Frontal cortex (tissue), 3 donors: ENCODE measurements at regions not wholly inside any gene's neighbourhood (a gene's known extent, or its start where the extent isn't known, plus 50 kb on each side); places are given as distances from the start of the nearest gene placed in this dataset.

Source experiments
- DNase-seq, 2 donors: peaks; one replicate each; pipeline ENCODE4 v3.0.0; 2012; ENCODE audit warnings: low spot score in 2 of 2
- FAIRE-seq: peaks from 2 replicates; lab custom pipeline; 2012; peaks lifted over from hg19 to GRCh38; lab: Jason Lieb, UNC
- donor health status: control.
- donor health status: control.
- donor health status: control.

- FAIRE-seq = no peak
- DNase-seq = no peak
Measured at GRCh38 chr13:84025824-84026223, 143.6 kb upstream of the SLITRK1 start.

- DNase-seq = no peak
- no peak for FAIRE-seq
Measured at GRCh38 chr13:83996415-83996814, 114.1 kb upstream of the SLITRK1 start.

GRCh38 chr13:83995930-83996329, 113.7 kb upstream of the SLITRK1 start:
- FAIRE-seq = no peak
- no peak for DNase-seq

GRCh38 chr13:83992566-83993358, 110.5 kb upstream of the SLITRK1 start:
- DNase-seq (no peak), FAIRE-seq (no peak)

GRCh38 chr13:83987394-83987793, 105.1 kb upstream of the SLITRK1 start:
- DNase-seq (no peak), FAIRE-seq (no peak)

- FAIRE-seq (no peak), DNase-seq (no peak)
Measured at GRCh38 chr13:83984793-83985192, 102.5 kb upstream of the SLITRK1 start.

GRCh38 chr13:83980331-83980730, 98.1 kb upstream of the SLITRK1 start:
- DNase-seq (no peak), FAIRE-seq (no peak)

- no peak for DNase-seq
- no peak for FAIRE-seq
Measured at GRCh38 chr13:83975655-83976165, 93.4 kb upstream of the SLITRK1 start.

- no peak for FAIRE-seq
- DNase-seq = no peak
Measured at GRCh38 chr13:83958531-83958930, 76.3 kb upstream of the SLITRK1 start.

- FAIRE-seq = no peak
- no peak for DNase-seq
Measured at GRCh38 chr13:83955011-83955410, 72.7 kb upstream of the SLITRK1 start.

- FAIRE-seq (no peak), DNase-seq (no peak)
Measured at GRCh38 chr13:83953916-83954315, 71.6 kb upstream of the SLITRK1 start.

GRCh38 chr13:83950293-83950692, 68.0 kb upstream of the SLITRK1 start:
- DNase-seq (no peak), FAIRE-seq (no peak)

- no peak for FAIRE-seq
- peak; percentile 1 to 2 for DNase-seq
Measured at GRCh38 chr13:83943530-83944279, 61.4 kb upstream of the SLITRK1 start.

- DNase-seq = no peak
- FAIRE-seq = no peak
Measured at GRCh38 chr13:83941701-83942335, 59.5 kb upstream of the SLITRK1 start.

- DNase-seq = no peak
- no peak for FAIRE-seq
Measured at GRCh38 chr13:83940742-83941141, 58.5 kb upstream of the SLITRK1 start.

- FAIRE-seq (no peak), DNase-seq (no peak)
Measured at GRCh38 chr13:83937579-83937978, 55.3 kb upstream of the SLITRK1 start.

GRCh38 chr13:83935566-83935965, 53.3 kb upstream of the SLITRK1 start:
- FAIRE-seq (no peak), DNase-seq (no peak)
